Natural killer cell (primary cell): ENCODE measurements at regions not wholly inside any gene's neighbourhood (a gene's known extent, or its start where the extent isn't known, plus 50 kb on each side); places are given as distances from the start of the nearest gene placed in this dataset.
"Not testable (repeated sequence)": the region's sequence is repeated elsewhere in the genome, so short reads cannot be mapped to it uniquely, and the experiment has no call there.

ENCODE experiments used
- ATAC-seq, 3 donors: fragments of 150-1000 bp in 2 of 3; fragments of 200-7000 bp in 1 of 3; cut with Tn5 transposase; 1 replicate in 1 of 3; 2 replicates in 2 of 3; pipeline ENCODE4 v1.10.0; 2021; ENCODE audit warnings: mild to moderate bottlenecking in 2 of 3, moderate library complexity in 2 of 3
- DNase-seq, 2 donors: peaks; one replicate each; pipeline versions ENCODE4 v3.0.0 to v3.0.0-alpha.2; 2013 to 2021; ENCODE audit warnings: mixed read lengths in 1 of 2
- H3K27ac ChIP-seq: one replicate; pipeline ENCODE4 v1.5.1; 2013; ENCODE audit warnings: mild to moderate bottlenecking, low read length
- H3K27me3 ChIP-seq: one replicate; pipeline ENCODE4 v1.6.1; 2013; ENCODE audit warnings: low read length; ENCODE audit not compliant: control insufficient read depth, insufficient read depth
- H3K36me3 ChIP-seq: one replicate; pipeline ENCODE4 v1.6.1; 2013; ENCODE audit warnings: low read length; ENCODE audit not compliant: control insufficient read depth, insufficient read depth
- H3K4me1 ChIP-seq: one replicate; pipeline ENCODE4 v1.6.1; 2013; ENCODE audit warnings: low read length; ENCODE audit not compliant: control insufficient read depth, insufficient read depth
- H3K4me3 ChIP-seq: one replicate; pipeline ENCODE4 v1.5.1; 2013; ENCODE audit warnings: low read length
- H3K9me3 ChIP-seq: one replicate; pipeline ENCODE4 v1.6.1; 2013; ENCODE audit warnings: low read length; ENCODE audit not compliant: control insufficient read depth, insufficient read depth
- H3K27ac Mint-ChIP-seq, 2 donors: one replicate each; pipeline ENCODE4 v1.8.0; 2022; ENCODE audit warnings: mild to moderate bottlenecking in 2 of 2, mixed read lengths in 2 of 2, moderate library complexity in 1 of 2
- H3K27me3 Mint-ChIP-seq, 2 donors: one replicate each; pipeline ENCODE4 v1.8.0; 2022; ENCODE audit warnings: low read depth in 2 of 2, mixed read lengths in 2 of 2
- H3K36me3 Mint-ChIP-seq: one replicate; pipeline ENCODE4 v1.8.0; 2022; ENCODE audit warnings: mixed read lengths
- H3K4me1 Mint-ChIP-seq, 2 donors: one replicate each; pipeline ENCODE4 v1.8.0; 2022; ENCODE audit warnings: mixed read lengths in 2 of 2
- H3K4me3 Mint-ChIP-seq: one replicate; pipeline ENCODE4 v1.8.0; 2022; ENCODE audit warnings: mild to moderate bottlenecking, moderate library complexity, mixed read lengths
- H3K9me3 Mint-ChIP-seq, 2 donors: one replicate each; pipeline ENCODE4 v1.8.0; 2022; ENCODE audit warnings: mixed read lengths in 2 of 2
- CTCF ChIP-seq: fragments of 200-600 bp; IDR thresholded peaks from one replicate; pipeline ENCODE4 v1.8.0; 2022; ENCODE audit warnings: antibody characterized with exemption
- WGBS: methylation state at CpG from one replicate; pipeline ENCODE4 v1.1.7; 2013; ENCODE audit warnings: missing lambda C conversion rate; ENCODE audit not compliant: insufficient coverage; 5-methylcytosine and 5-hydroxymethylcytosine counted together
- intact Hi-C: fragments of 100-400 bp; cut with micrococcal nuclease; formaldehyde crosslinking; loops from one replicate; pipeline ENCODE4 v1.14.2; 2022

DNA sequence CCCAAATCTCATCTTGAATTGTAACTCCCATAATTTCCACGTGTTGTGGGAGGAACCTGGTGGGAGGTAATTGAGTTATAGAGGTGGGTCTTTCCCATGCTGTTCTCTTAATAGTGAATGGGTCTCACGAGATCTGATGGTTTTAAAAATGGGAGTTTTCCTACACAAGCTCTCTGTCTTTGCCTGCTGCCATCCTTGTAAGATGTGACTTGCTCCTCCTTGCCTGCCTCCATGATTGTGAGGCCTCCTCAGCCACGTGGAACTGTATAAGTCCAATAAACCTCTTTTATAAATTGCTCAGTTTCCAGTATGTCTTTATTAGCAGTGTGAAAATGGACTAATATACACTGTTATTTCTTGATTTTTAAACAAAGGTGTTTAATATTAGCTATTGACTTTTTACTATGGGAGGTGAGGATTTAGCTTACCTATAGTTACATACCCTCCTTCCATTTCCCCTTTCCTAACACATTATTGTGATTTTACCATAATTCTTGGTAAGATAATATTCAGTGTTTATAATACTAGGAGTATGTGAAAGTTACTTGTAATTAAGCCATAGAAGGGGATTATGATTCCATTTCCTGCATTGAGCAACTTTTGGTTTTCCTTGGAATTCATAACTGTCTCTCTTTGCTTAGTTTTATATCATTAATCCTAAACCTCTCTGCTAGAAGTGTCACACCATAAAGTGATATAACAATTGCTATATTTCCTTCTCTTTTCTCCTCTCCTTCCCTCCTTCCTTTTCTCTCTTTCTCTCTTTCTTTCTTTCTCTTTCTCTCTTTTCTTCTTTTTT is 151.0 kb upstream of the KRAS start:
- ATAC-seq = no peak
- Histone ChIP-seq H3K27ac (no peak overlapping the region), H3K4me1 (no peaks in the 10 kb centered on the region), H3K9me3 (no peaks in the 10 kb centered on the region), H3K27me3 (no peaks in the 10 kb centered on the region), H3K4me3 (no peak overlapping the region), H3K36me3 (no peaks in the 10 kb centered on the region)
- Mint-ChIP-seq H3K27me3 (peaks cover 2 to 10% of the 10 kb centered on the region in 2 donors), H3K27ac (no peak overlapping the region), H3K9me3 (no peaks in the 10 kb centered on the region), H3K4me3 (no peak overlapping the region), H3K4me1 (no peaks in the 10 kb centered on the region), H3K36me3 (no peaks in the 10 kb centered on the region)
- DNase-seq = no peak
- WGBS = 72% methylated on average over 2 of the region's 3 CpGs
- intact Hi-C loops = no loop called here
- no peak for TF ChIP-seq CTCF

DNA sequence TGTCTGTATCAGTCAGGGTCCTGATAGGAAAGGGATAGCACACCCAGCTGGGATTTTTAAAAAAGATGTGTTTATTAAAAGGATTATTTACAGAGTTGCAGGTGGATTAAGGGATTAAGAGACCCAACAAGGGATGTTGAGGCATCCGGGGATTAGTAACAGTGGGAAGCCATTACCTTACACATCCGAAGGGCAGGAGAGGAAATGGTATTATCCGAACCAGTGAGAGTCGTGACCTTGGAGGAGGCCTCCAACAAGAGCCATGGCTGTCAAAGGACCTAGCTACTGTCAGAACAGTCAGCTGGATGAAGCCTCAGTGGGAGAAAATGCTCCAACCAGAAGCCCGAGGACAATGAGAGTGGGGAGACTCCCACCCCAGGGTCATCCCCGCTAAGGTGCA is 146.3 kb upstream of the KRAS start:
- DNase-seq (no peak), ATAC-seq (no peak)
- H3K27ac Mint-ChIP-seq = no peak overlapping the region
- no peaks in the 10 kb centered on the region for H3K9me3 Mint-ChIP-seq
- Histone ChIP-seq H3K36me3 (no peaks in the 10 kb centered on the region), H3K4me3 (no peak overlapping the region), H3K9me3 (no peaks in the 10 kb centered on the region), H3K27me3 (no peaks in the 10 kb centered on the region), H3K4me1 (no peaks in the 10 kb centered on the region), H3K27ac (no peak overlapping the region)
- TF ChIP-seq CTCF = no peak
- intact Hi-C loops = no loop called here
- WGBS = 96% methylated on average over 5 of the region's 6 CpGs
- H3K27me3 Mint-ChIP-seq = peaks cover 9 to 19% of the 10 kb centered on the region in 2 donors
- no peaks in the 10 kb centered on the region for H3K36me3 Mint-ChIP-seq
- no peak overlapping the region for H3K4me3 Mint-ChIP-seq
- no peaks in the 10 kb centered on the region for H3K4me1 Mint-ChIP-seq

DNA sequence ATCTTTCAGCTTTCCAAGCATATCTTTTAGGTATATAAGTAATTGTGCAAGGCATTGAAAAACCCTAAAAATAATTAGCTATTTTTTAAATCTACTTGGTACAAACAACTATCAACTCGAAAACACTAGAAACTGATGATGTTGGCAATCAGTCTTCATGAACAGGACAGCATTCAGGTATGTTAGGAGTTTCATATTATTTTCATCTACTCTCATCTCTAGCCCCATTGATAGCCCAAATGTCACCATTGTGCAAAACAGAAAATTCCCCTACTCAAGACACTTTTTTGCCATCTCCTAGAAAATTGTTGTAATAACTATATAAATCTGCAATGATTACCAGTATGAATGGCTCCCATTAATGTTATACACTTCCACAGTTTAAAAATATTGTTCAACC is 144.5 kb upstream of the KRAS start:
- ATAC-seq (no peak), DNase-seq (no peak)
- no CpG with 5 or more reads among the region's 1 CpG for WGBS
- Mint-ChIP-seq H3K27me3 (peaks cover 9 to 18% of the 10 kb centered on the region in 2 donors), H3K27ac (no peak overlapping the region), H3K4me1 (no peaks in the 10 kb centered on the region), H3K9me3 (no peaks in the 10 kb centered on the region), H3K36me3 (no peaks in the 10 kb centered on the region), H3K4me3 (no peak overlapping the region)
- Histone ChIP-seq H3K27ac (no peak overlapping the region), H3K4me1 (no peaks in the 10 kb centered on the region), H3K9me3 (no peaks in the 10 kb centered on the region), H3K36me3 (no peaks in the 10 kb centered on the region), H3K4me3 (no peak overlapping the region), H3K27me3 (no peaks in the 10 kb centered on the region)
- no peak for TF ChIP-seq CTCF
- intact Hi-C loops = no loop called here

- H3K27ac Mint-ChIP-seq, intact Hi-C loops, H3K4me3 ChIP-seq, H3K9me3 Mint-ChIP-seq, H3K27ac ChIP-seq, H3K4me3 Mint-ChIP-seq, H3K27me3 ChIP-seq, H3K9me3 ChIP-seq, DNase-seq, H3K4me1 ChIP-seq, H3K36me3 ChIP-seq, H3K4me1 Mint-ChIP-seq, H3K36me3 Mint-ChIP-seq, ATAC-seq: not testable (repeated sequence)
- peaks cover 9 to 13% of the 10 kb centered on the region in 2 donors for H3K27me3 Mint-ChIP-seq
- no CpG with 5 or more reads among the region's 4 CpGs for WGBS
These were observed 144.0 kb upstream of the KRAS start for GRCh38 chr12:25394775-25395174.
